Transverse colon (tissue), 4 donors: ENCODE measurements at regions not wholly inside any gene's neighbourhood (a gene's known extent, or its start where the extent isn't known, plus 50 kb on each side); places are given as distances from the start of the nearest gene placed in this dataset.

Experiments used
- DNase-seq: peaks from one replicate; pipeline ENCODE4 v3.0.0-alpha.2; 2019
- H3K27ac ChIP-seq, 4 donors: fragments of 200-600 bp; sonication (generic); 2 replicates each; pipeline ENCODE4 v1.5.1; 2016 to 2018; ENCODE audit warnings: inconsistent platforms in 4 of 4
- H3K27me3 ChIP-seq: fragments of 200-600 bp; sonication (generic); 2 replicates; pipeline ENCODE4 v1.5.1; 2017; ENCODE audit warnings: inconsistent platforms
- H3K36me3 ChIP-seq, 4 donors: fragments of 200-600 bp; sonication (generic); 2 replicates each; pipeline ENCODE4 v1.5.1; 2017 to 2019; ENCODE audit warnings: inconsistent platforms in 4 of 4
- H3K4me1 ChIP-seq, 4 donors: fragments of 200-600 bp; sonication (generic); 2 replicates each; pipeline ENCODE4 v1.5.1; 2017 to 2020; ENCODE audit warnings: inconsistent platforms in 4 of 4
- H3K4me3 ChIP-seq, 4 donors: fragments of 200-600 bp; sonication (generic); 1 replicate in 1 of 4; 2 replicates in 3 of 4; pipeline versions ENCODE4 v1.5.1 to v1.6.1; 2017 to 2019; ENCODE audit warnings: inconsistent platforms in 4 of 4
- H3K9me3 ChIP-seq, 2 donors: fragments of 200-600 bp; sonication (generic); 2 replicates each; pipeline ENCODE4 v1.5.1; 2017 to 2019; ENCODE audit warnings: inconsistent platforms in 2 of 2
- CTCF ChIP-seq, 5 experiments: fragments of 200-600 bp in 3 of 5; fragments of 450-650 bp in 2 of 5; sonication (generic) in 3 of 5; IDR thresholded peaks; 1 replicate in 2 of 5; 2 replicates in 3 of 5; pipeline ENCODE4 v1.5.1; 2016 to 2017; ENCODE audit warnings: antibody characterized with exemption in 5 of 5, inconsistent platforms in 3 of 5, mild to moderate bottlenecking in 2 of 5, moderate library complexity in 1 of 5
- EP300 ChIP-seq: sonication (generic); formaldehyde crosslinking; IDR thresholded peaks from one replicate; pipeline ENCODE4 v1.6.1; 2017; ENCODE audit warnings: antibody characterized with exemption, low read depth
- POLR2A ChIP-seq: fragments of 450-650 bp; IDR thresholded peaks from one replicate; pipeline ENCODE4 v1.6.1; 2016; ENCODE audit warnings: antibody characterized with exemption, mild to moderate bottlenecking, moderate library complexity
- POLR2AphosphoS5 ChIP-seq, 3 donors: sonication (generic); formaldehyde crosslinking; IDR thresholded peaks; one replicate each; pipeline ENCODE4 v1.6.1; 2016; ENCODE audit warnings: antibody characterized with exemption in 3 of 3
- WGBS, 2 donors: methylation state at CpG; one replicate each; pipeline ENCODE4 v1.1.5; 2018; ENCODE audit warnings: low coverage in 1 of 2; 5-methylcytosine and 5-hydroxymethylcytosine counted together
- in situ Hi-C, 4 donors: fragments of 200-750 bp; cut with MboI; loops; one replicate each; pipeline versions ENCODE4 v1.15.0 to v1.15.1; 2017; ENCODE audit warnings: low sequenced_read_pairs in 3 of 4, low pct_ligation_motif_present in 1 of 4, low pct_unique_long_range_greater_than_20kb in 1 of 4
- intact Hi-C: fragments of 100-400 bp; cut with DNase I; formaldehyde crosslinking; loops from one replicate; pipeline ENCODE4 v1.15.1; 2023; ENCODE audit warnings: low total_unique reads

GRCh38 chr12:46452776-46453175, 80.2 kb upstream of the SLC38A2 start:
- Histone ChIP-seq H3K4me3 (no peak overlapping the region), H3K4me1 (peaks cover 0 to 22% (median 6%) of the 10 kb centered on the region in 4 donors), H3K9me3 (no peaks in the 10 kb centered on the region), H3K36me3 (no peaks in the 10 kb centered on the region), H3K27me3 (no peaks in the 10 kb centered on the region), H3K27ac (no peak overlapping the region)
- intact Hi-C loops (no loop called here), in situ Hi-C loops (no loop called here)
- DNase-seq, result no peak
- TF ChIP-seq POLR2A (no peak), CTCF (IDR thresholded peaks at IDR 0.05) (no peak), EP300 (no peak), POLR2AphosphoS5 (IDR thresholded peaks at IDR 0.05) (no peak)
- 83 to 100% methylated on average over 1 of the region's 1 CpG for WGBS, 2 donors

GRCh38 chr12:46452061-46452615, 79.6 kb upstream of the SLC38A2 start:
- in situ Hi-C loops (no loop called here), intact Hi-C loops (no loop called here)
- Histone ChIP-seq H3K27ac (no peak overlapping the region), H3K27me3 (no peaks in the 10 kb centered on the region), H3K9me3 (no peaks in the 10 kb centered on the region), H3K4me1 (peaks cover 0 to 22% (median 6%) of the 10 kb centered on the region in 4 donors), H3K4me3 (no peak overlapping the region), H3K36me3 (no peaks in the 10 kb centered on the region)
- no peak for DNase-seq
- TF ChIP-seq POLR2A (no peak), EP300 (no peak), CTCF (IDR thresholded peaks at IDR 0.05) (no peak), POLR2AphosphoS5 (IDR thresholded peaks at IDR 0.05) (no peak)
- 45 to 71% methylated on average over 3 of the region's 3 CpGs for WGBS, 2 donors

- WGBS, 2 donors, result 66 to 81% methylated on average over 5 of the region's 5 CpGs
- Histone ChIP-seq H3K36me3 (no peaks in the 10 kb centered on the region), H3K9me3 (no peaks in the 10 kb centered on the region), H3K27me3 (no peaks in the 10 kb centered on the region), H3K4me1 (peaks cover 0 to 18% (median 6%) of the 10 kb centered on the region in 4 donors), H3K4me3 (no peak overlapping the region), H3K27ac (no peak overlapping the region)
- in situ Hi-C loops (no loop called here), intact Hi-C loops (no loop called here)
- no peak for TF ChIP-seq POLR2AphosphoS5 (IDR thresholded peaks at IDR 0.05)
- no peak for TF ChIP-seq CTCF (IDR thresholded peaks at IDR 0.05)
- TF ChIP-seq POLR2A, result no peak
- TF ChIP-seq EP300, result no peak
- no peak for DNase-seq
These were observed 78.9 kb upstream of the SLC38A2 start for GRCh38 chr12:46451276-46452021.

- WGBS, 2 donors, result 53% methylated on average over 1 of the region's 1 CpG; no CpG with 5 or more reads in 1 of the 2 donors
- peaks cover 0 to 23% (median 6%) of the 10 kb centered on the region in 4 donors for H3K4me1 ChIP-seq
- in situ Hi-C loops, result no loop called here
- H3K4me3 ChIP-seq, result no peak overlapping the region
- no peaks in the 10 kb centered on the region for H3K36me3 ChIP-seq
- TF ChIP-seq CTCF (IDR thresholded peaks at IDR 0.05) (no peak), POLR2AphosphoS5 (IDR thresholded peaks at IDR 0.05) (peak in 1 of 3 donors; percentile 29)
- H3K27me3 ChIP-seq, result no peaks in the 10 kb centered on the region
- DNase-seq, result peak; percentile 82
- no peak overlapping the region for H3K27ac ChIP-seq
- intact Hi-C loops, result no loop called here
- no peaks in the 10 kb centered on the region for H3K9me3 ChIP-seq
These were observed 77.7 kb upstream of the SLC38A2 start for GRCh38 chr12:46450279-46450748.
